ENCODE measurements at regions not wholly inside any gene's neighbourhood (a gene's known extent, or its start where the extent isn't known, plus 50 kb on each side); places are given as distances from the start of the nearest gene placed in this dataset.

- no peak for DNase-seq
Observed at GRCh38 chr22:22035771-22036314, 53.3 kb upstream of the TOP3B start.

DNA sequence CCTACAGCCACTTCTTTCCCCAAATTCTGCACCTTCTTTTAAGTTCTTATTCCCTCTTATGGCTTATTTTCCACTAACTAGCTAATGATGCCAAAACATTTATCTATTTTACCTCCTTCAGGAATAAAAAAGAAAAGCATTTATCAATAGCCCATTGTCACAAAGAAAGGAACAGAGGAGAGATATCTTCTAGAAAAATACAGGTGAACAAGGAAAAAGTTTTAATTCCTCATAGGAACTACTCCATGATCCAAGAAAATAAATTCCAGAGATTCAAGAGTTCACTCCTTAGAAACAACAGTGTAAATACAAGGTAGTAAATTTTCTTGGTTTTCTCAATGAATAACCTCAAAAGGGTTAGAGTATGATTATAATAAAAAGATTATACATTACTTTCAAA lies 52.6 kb upstream of the TOP3B start:
- DNase-seq, result no peak

GRCh38 chr22:22034469-22035132 lies 52.0 kb upstream of the TOP3B start:
- DNase-seq, result no peak

DNA sequence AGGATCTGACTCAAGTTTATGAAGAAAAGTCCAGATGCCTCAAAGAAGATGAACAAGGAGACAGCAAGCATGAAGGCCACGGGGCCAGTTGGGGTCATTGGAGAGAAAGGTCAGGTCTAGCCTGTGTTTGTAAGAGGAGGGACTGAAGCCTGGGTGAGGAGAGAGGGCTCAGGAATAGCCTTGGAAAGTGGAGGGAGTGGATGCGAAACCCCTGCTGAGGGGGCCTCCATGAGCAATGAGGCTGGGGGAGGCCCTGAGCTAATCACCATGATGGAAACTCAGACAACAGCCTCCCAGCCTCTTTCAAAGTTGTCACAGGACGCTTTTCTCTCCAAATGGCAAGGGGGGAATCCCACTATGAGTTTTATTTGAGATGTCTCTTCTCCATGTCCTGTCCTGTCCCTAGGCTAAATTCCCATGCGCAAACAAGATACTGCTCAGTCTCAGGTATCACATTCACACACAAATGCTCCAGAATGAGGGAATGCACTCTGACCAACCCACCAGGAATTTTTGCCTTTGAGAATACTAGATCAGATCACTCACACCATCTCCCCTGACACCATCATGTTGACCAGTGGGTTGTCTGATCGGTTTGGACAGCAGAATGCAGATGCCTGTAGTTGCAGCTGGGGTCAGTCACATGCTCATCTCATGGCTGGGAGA lies 51.3 kb upstream of the TOP3B start:
- no peak for DNase-seq

GRCh38 chr22:22032906-22033802 lies 50.6 kb upstream of the TOP3B start:
- no peak for DNase-seq

GRCh38 chr22:22032099-22032905 lies 49.7 kb upstream of the TOP3B start:
- DNase-seq, result no peak

Data from hematopoietic multipotent progenitor cell treated with erythropoietin and hydrocortisone succinate and interleukin-3 and kit ligand, for 8 days (in vitro differentiated cells).